NCI-H226 (cell line): ENCODE measurements at regions not wholly inside any gene's neighbourhood (a gene's known extent, or its start where the extent isn't known, plus 50 kb on each side); places are given as distances from the start of the nearest gene placed in this dataset.
A peak's percentile ranks its signal among the peaks of the same experiment; 100 is the strongest.

Source experiments
- DNase-seq: peaks from one replicate; pipeline ENCODE4 v3.0.0-alpha.2; 2015

GRCh38 chr6:56863366-56863765 lies 91.5 kb upstream of the BEND6 start:
- peak; percentile 86 for DNase-seq

GRCh38 chr6:56862415-56863175 lies 92.3 kb upstream of the BEND6 start:
- DNase-seq, result peak; percentile 69

GRCh38 chr6:56860475-56860874 lies 94.4 kb upstream of the BEND6 start:
- DNase-seq, result peak; percentile 46

- no peak for DNase-seq
Observed at GRCh38 chr6:56856036-56856580, 98.8 kb upstream of the BEND6 start.

GRCh38 chr6:56854086-56854485 lies 100.8 kb upstream of the BEND6 start:
- no peak for DNase-seq

GRCh38 chr6:56853541-56853940 lies 101.4 kb upstream of the BEND6 start:
- no peak for DNase-seq

- no peak for DNase-seq
Observed at GRCh38 chr6:56852260-56853010, 102.5 kb upstream of the BEND6 start.

GRCh38 chr6:56851541-56852259 lies 103.2 kb upstream of the BEND6 start:
- DNase-seq, result peak; percentile 39

- DNase-seq, result no peak
Observed at GRCh38 chr6:56851074-56851473, 103.8 kb upstream of the BEND6 start.

- DNase-seq, result no peak
Observed at GRCh38 chr6:56850626-56851025, 104.3 kb upstream of the BEND6 start.

GRCh38 chr6:56849896-56850295 lies 105.0 kb upstream of the BEND6 start:
- peak; percentile 50 for DNase-seq

- no peak for DNase-seq
Observed at GRCh38 chr6:56848105-56848504, 106.8 kb upstream of the BEND6 start.

GRCh38 chr6:56845032-56845431 lies 109.9 kb upstream of the BEND6 start:
- no peak for DNase-seq

GRCh38 chr6:56843476-56844349 lies 111.2 kb upstream of the BEND6 start:
- peak; percentile 85 for DNase-seq

GRCh38 chr6:56842686-56843475 lies 112.0 kb upstream of the BEND6 start:
- DNase-seq, result no peak

- DNase-seq, result no peak
Observed at GRCh38 chr6:56841751-56842150, 113.2 kb upstream of the BEND6 start.

- no peak for DNase-seq
Observed at GRCh38 chr6:56841381-56841749, 113.5 kb upstream of the BEND6 start.

GRCh38 chr6:56840467-56841380 lies 114.2 kb upstream of the BEND6 start:
- peak; percentile 52 for DNase-seq

GRCh38 chr6:56839533-56840183 lies 115.2 kb upstream of the BEND6 start:
- DNase-seq, result no peak

- no peak for DNase-seq
Observed at GRCh38 chr6:56838965-56839364, 115.9 kb upstream of the BEND6 start.
